Suprapubic skin (tissue), 4 donors: ENCODE measurements at regions not wholly inside any gene's neighbourhood (a gene's known extent, or its start where the extent isn't known, plus 50 kb on each side); places are given as distances from the start of the nearest gene placed in this dataset.

Source experiments
- CTCF ChIP-seq, 2 donors: fragments of 200-600 bp in 1 of 2; fragments of 450-650 bp in 1 of 2; sonication (generic) in 1 of 2; IDR thresholded peaks; one replicate each; pipeline ENCODE4 v1.5.1; 2016 to 2019; ENCODE audit warnings: antibody characterized with exemption in 2 of 2, mild to moderate bottlenecking in 1 of 2, moderate library complexity in 1 of 2
- EP300 ChIP-seq: sonication (generic); formaldehyde crosslinking; IDR thresholded peaks from one replicate; pipeline ENCODE4 v1.6.1; 2017; ENCODE audit warnings: antibody characterized with exemption
- POLR2AphosphoS5 ChIP-seq, 3 donors: sonication (generic); formaldehyde crosslinking; IDR thresholded peaks; one replicate each; pipeline ENCODE4 v1.6.1; 2017; ENCODE audit warnings: antibody characterized with exemption in 3 of 3

DNA sequence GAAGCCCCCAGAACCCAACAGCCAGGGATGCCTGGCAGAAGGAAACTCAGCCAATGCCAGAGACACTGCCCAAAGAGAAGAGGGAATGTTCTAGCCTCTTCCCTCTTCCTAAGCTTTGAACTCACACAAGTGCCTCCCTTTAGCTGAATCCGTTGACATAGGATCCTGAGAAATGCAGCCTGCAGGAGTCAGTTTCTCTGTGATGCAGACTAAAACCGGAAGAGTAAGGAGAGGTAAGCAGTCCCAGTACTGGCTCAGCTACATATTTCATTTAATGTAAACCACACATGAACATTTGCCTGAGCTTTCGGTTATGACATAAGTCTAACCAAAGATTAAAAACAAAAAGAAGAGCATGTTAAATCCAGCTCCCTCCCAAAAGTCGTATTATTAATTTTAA is 768.7 kb downstream of the TBL1XR1 start:
- TF ChIP-seq CTCF (IDR thresholded peaks at IDR 0.05) (no peak), POLR2AphosphoS5 (IDR thresholded peaks at IDR 0.05) (no peak), EP300 (no peak)
